C4-2B (cell line): ENCODE measurements at regions not wholly inside any gene's neighbourhood (a gene's known extent, or its start where the extent isn't known, plus 50 kb on each side); places are given as distances from the start of the nearest gene placed in this dataset.

Experiments
- H3K27ac ChIP-seq: fragments of 450-650 bp; 2 replicates; pipeline ENCODE4 v1.5.1; 2017
- ZFX ChIP-seq: fragments of 450-650 bp; IDR thresholded peaks from 2 replicates; pipeline ENCODE4 v1.6.1; 2017
- TF ChIP-seq, protein P1 (sequence below): fragments of 450-650 bp; conservative IDR thresholded peaks from 2 replicates; pipeline ENCODE4 v1.5.1; 2017; ENCODE audit warnings: mild to moderate bottlenecking

DNA sequence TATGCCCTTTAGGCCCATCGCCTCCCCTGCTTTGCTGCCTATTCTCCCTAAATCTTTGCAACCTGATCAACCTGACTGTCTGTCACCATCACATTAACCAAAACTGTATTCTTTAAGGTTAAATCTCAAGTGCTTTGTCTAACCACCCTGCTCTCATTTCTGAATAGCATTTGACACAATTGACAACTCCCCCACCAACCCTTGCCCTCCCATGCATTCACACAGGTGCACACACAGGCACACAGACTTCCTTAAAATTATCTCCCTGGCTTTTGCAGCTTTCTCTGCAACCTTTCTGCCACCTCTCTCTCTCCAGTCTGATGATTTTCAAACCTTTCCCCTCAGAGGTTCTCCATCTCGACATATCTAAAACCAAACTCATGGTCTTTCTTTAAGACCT is 64.6 kb upstream of the ST8SIA3 start:
- TF ChIP-seq, protein P1, sequence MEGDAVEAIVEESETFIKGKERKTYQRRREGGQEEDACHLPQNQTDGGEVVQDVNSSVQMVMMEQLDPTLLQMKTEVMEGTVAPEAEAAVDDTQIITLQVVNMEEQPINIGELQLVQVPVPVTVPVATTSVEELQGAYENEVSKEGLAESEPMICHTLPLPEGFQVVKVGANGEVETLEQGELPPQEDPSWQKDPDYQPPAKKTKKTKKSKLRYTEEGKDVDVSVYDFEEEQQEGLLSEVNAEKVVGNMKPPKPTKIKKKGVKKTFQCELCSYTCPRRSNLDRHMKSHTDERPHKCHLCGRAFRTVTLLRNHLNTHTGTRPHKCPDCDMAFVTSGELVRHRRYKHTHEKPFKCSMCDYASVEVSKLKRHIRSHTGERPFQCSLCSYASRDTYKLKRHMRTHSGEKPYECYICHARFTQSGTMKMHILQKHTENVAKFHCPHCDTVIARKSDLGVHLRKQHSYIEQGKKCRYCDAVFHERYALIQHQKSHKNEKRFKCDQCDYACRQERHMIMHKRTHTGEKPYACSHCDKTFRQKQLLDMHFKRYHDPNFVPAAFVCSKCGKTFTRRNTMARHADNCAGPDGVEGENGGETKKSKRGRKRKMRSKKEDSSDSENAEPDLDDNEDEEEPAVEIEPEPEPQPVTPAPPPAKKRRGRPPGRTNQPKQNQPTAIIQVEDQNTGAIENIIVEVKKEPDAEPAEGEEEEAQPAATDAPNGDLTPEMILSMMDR, result no peak
- no peak for TF ChIP-seq ZFX
- no peak overlapping the region for H3K27ac ChIP-seq

GRCh38 chr18:57294547-57294946 is 57.8 kb upstream of the ST8SIA3 start:
- no peak for TF ChIP-seq ZFX
- TF ChIP-seq, protein P1, result no peak
- H3K27ac ChIP-seq, result no peak overlapping the region

DNA sequence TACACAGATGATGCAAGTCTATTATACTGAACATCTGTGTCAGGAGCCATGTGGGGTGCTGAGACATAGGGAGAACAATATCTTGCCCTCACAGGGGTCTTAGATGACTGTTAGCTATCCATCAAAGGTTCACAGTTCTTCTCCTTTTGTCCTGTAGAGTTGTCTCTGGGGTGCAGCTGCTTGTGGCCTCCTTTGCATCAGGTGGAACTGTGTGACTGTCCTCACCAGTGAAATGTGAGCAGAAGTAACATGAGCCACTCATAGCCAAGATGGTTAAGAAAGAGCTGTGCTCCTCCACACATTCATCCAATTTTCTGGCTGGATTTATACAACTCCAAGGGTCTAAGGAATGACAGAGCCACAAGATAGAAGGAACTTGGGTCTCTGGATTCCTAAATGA is 56.0 kb upstream of the ST8SIA3 start:
- TF ChIP-seq, protein P1, result no peak
- no peak for TF ChIP-seq ZFX
- H3K27ac ChIP-seq, result no peak overlapping the region

GRCh38 chr18:57297306-57297705 is 55.1 kb upstream of the ST8SIA3 start:
- no peak overlapping the region for H3K27ac ChIP-seq
- no peak for TF ChIP-seq ZFX
- TF ChIP-seq, protein P1, result no peak

GRCh38 chr18:57299931-57300330 is 52.4 kb upstream of the ST8SIA3 start:
- TF ChIP-seq, protein P1, result no peak
- no peak for TF ChIP-seq ZFX

GRCh38 chr18:57301573-57302559 is 50.5 kb upstream of the ST8SIA3 start:
- TF ChIP-seq, protein P1, result no peak
- TF ChIP-seq ZFX, result no peak
- H3K27ac ChIP-seq, result no peak overlapping the region

More at GRCh38 chr18:57299931-57300330, 52.4 kb upstream of the ST8SIA3 start:
- no peak overlapping the region for H3K27ac ChIP-seq
